Liver (tissue), 3 donors: ENCODE measurements at regions not wholly inside any gene's neighbourhood (a gene's known extent, or its start where the extent isn't known, plus 50 kb on each side); places are given as distances from the start of the nearest gene placed in this dataset.

Source experiments
- CTCF ChIP-seq: fragments of 150-350 bp; IDR thresholded peaks from 2 replicates; pipeline ENCODE4 v1.5.1; 2017; ENCODE audit warnings: improper control_type of control experiment, low read depth, low read length; ENCODE audit not compliant: missing input control
- EGR1 ChIP-seq, 2 donors: IDR thresholded peaks; 2 replicates each; pipeline ENCODE4 v1.6.1; 2016 to 2018; ENCODE audit warnings: antibody characterized with exemption in 2 of 2, low read depth in 2 of 2
- FOXA1 ChIP-seq: IDR thresholded peaks from 2 replicates; pipeline ENCODE4 v1.6.1; 2016; ENCODE audit warnings: antibody characterized with exemption
- GABPA ChIP-seq, 2 donors: IDR thresholded peaks in 1 of 2; conservative IDR thresholded peaks in 1 of 2; 2 replicates each; pipeline ENCODE4 v1.6.1; 2016; ENCODE audit warnings: antibody characterized with exemption in 2 of 2, mild to moderate bottlenecking in 1 of 2, moderate library complexity in 1 of 2
- JUND ChIP-seq, 2 donors: IDR thresholded peaks; 2 replicates each; pipeline ENCODE4 v1.6.1; 2016; ENCODE audit warnings: antibody characterized with exemption in 2 of 2
- MAX ChIP-seq: IDR thresholded peaks from 2 replicates; pipeline ENCODE4 v1.6.1; 2016; ENCODE audit warnings: antibody characterized with exemption
- TAF1 ChIP-seq: conservative IDR thresholded peaks from 2 replicates; pipeline ENCODE4 v1.6.1; 2016; ENCODE audit warnings: antibody characterized with exemption, mild to moderate bottlenecking
- YY1 ChIP-seq: IDR thresholded peaks from 2 replicates; pipeline ENCODE4 v1.6.1; 2016; ENCODE audit warnings: antibody characterized with exemption, mild to moderate bottlenecking
- TF ChIP-seq, protein P1 (sequence below): IDR thresholded peaks from 2 replicates; pipeline ENCODE4 v1.6.1; 2016; ENCODE audit warnings: antibody characterized with exemption
- TF ChIP-seq, protein P2 (sequence below): IDR thresholded peaks from 2 replicates; pipeline ENCODE4 v1.6.1; 2016; ENCODE audit warnings: antibody characterized with exemption
- donor health status: healthy.
- donor health status: healthy.

DNA sequence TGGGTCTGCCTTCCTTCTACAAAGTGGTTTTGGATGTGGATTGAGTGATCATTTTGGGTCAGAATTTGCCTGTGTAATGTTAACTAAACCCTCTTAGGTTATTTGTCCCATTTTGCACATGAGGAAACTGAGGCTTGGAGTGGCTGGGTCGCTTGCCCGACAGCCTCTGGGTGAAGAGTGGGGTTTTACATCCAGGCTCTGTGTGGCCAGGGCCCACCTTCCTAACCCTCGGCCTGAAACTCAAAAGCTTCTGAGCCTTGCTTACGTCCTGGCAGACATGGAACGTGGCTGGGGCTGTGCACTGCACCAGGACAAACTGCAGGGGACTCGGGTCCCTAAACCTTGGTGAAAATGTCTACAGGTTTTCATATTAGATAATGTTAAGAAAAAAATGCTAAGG lies 542.4 kb downstream of the TBC1D22A start:
- no peak for TF ChIP-seq CTCF
- TF ChIP-seq GABPA (IDR thresholded peaks at IDR 0.05 in 1 of 2, conservative IDR thresholded peaks at IDR 0.05 in 1 of 2) = no peak
- TF ChIP-seq TAF1 = no peak
- no peak for TF ChIP-seq MAX
- TF ChIP-seq, protein P1, sequence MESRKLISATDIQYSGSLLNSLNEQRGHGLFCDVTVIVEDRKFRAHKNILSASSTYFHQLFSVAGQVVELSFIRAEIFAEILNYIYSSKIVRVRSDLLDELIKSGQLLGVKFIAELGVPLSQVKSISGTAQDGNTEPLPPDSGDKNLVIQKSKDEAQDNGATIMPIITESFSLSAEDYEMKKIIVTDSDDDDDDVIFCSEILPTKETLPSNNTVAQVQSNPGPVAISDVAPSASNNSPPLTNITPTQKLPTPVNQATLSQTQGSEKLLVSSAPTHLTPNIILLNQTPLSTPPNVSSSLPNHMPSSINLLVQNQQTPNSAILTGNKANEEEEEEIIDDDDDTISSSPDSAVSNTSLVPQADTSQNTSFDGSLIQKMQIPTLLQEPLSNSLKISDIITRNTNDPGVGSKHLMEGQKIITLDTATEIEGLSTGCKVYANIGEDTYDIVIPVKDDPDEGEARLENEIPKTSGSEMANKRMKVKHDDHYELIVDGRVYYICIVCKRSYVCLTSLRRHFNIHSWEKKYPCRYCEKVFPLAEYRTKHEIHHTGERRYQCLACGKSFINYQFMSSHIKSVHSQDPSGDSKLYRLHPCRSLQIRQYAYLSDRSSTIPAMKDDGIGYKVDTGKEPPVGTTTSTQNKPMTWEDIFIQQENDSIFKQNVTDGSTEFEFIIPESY = no peak
- TF ChIP-seq FOXA1 = no peak
- TF ChIP-seq JUND (IDR thresholded peaks at IDR 0.05) = no peak
- no peak for TF ChIP-seq YY1
- TF ChIP-seq, protein P2, sequence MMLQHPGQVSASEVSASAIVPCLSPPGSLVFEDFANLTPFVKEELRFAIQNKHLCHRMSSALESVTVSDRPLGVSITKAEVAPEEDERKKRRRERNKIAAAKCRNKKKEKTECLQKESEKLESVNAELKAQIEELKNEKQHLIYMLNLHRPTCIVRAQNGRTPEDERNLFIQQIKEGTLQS = no peak
- TF ChIP-seq EGR1 (IDR thresholded peaks at IDR 0.05; ENCODE audit: low read depth in 2 of 2) = no peak
